HL-60 (cell line): ENCODE measurements at regions not wholly inside any gene's neighbourhood (a gene's known extent, or its start where the extent isn't known, plus 50 kb on each side); places are given as distances from the start of the nearest gene placed in this dataset.

ENCODE experiments used
- CTCF ChIP-seq: IDR thresholded peaks from one replicate; pipeline ENCODE4 v1.5.1; 2011; ENCODE audit warnings: low read length, control low read depth, inconsistent platforms; ENCODE audit not compliant: insufficient read depth
- REST ChIP-seq: IDR thresholded peaks from 2 replicates; pipeline ENCODE4 v1.6.1; 2012; ENCODE audit warnings: low read depth; ENCODE audit not compliant: insufficient replicate concordance

- TF ChIP-seq CTCF, result no peak
- no peak for TF ChIP-seq REST
These were observed 235.1 kb upstream of the RBFOX1 start for GRCh38 chr16:7097518-7097917.
